ENCODE measurements at regions not wholly inside any gene's neighbourhood (a gene's known extent, or its start where the extent isn't known, plus 50 kb on each side); places are given as distances from the start of the nearest gene placed in this dataset.
"Not testable (repeated sequence)": the region's sequence is repeated elsewhere in the genome, so short reads cannot be mapped to it uniquely, and the experiment has no call there.

DNA sequence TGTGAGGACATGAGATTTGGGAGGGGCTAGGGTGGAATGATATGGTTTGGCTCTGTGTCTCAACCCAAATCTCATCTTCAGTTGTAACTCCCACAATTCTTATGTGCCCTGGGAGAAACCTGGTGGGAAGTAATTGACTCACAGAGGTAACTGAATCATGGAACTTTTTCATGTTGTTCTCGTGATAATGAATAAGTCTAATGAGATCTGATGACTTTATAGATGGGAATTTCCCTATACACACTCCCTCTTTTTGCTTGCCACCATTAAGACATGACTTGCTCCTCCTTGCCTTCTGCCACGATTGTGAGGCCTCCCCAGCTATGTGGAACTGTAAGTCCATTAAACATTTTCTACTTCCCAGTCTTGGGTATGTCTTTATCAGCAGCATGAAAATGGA lies 253.2 kb upstream of the GK2 start:
- no peak for DNase-seq

DNA sequence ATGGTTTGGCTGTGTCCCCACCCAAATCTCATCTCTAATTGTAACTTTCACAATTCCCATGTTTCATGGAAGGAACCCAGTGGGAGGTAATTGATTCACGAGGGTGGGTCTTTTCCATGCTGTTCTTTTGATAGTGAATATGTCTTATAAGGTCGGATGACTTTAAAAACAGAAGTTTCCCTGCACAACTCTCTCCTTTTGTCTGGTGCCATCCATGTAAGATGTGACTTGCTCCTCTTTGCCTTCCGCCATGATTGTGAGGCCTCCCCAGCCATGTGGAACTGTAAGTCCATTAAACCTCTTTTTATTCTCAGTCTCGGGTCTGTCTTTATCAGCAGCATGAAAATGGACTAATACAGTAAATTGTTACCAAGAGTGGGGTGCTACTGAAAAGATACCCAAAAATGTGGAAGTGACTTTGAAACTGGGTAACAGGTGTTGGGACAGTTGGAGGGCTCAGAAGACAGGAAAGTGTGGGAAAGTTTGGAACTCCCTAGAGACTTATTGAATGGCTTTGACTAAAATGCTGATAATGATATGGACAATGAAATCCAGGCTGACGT lies 251.4 kb upstream of the GK2 start:
- DNase-seq: not testable (repeated sequence)

DNA sequence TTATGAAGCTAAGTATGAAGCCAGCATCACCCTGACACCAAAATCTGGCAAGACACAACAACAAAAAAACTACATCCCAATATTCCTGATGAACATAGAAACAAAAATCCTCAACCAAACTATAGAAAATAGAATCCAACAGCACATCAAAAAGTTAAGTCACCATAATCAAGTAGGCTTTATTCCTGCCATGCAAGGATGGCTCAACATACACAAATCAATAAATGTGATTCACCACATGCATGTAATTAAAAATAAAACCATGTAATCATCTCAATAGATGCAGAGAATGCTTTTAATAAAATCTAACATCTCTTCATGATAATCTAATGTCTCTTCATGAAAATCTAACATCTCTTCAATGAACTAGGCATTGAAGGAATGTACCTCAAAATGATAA lies 249.4 kb upstream of the GK2 start:
- DNase-seq: no peak

DNA sequence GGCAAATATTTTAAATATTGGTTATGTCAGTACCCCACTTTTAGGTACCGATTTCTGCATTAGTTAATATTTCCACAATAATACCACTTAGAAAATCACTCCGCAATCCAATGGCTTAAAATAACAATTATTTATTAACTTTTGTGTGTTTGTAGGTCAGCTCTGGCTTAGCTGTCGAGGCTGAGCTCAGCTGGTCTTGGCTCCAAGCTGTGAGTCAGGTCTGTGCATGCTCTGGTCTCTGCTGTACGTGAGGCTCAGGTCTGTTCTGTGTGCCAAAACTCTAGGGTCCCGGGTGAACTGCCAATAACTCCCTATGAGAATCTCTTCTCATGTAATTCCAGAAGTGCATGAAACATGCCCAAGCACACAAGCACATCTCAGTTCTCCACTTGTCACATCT lies 245.8 kb upstream of the GK2 start:
- DNase-seq: peak; percentile 69

DNA sequence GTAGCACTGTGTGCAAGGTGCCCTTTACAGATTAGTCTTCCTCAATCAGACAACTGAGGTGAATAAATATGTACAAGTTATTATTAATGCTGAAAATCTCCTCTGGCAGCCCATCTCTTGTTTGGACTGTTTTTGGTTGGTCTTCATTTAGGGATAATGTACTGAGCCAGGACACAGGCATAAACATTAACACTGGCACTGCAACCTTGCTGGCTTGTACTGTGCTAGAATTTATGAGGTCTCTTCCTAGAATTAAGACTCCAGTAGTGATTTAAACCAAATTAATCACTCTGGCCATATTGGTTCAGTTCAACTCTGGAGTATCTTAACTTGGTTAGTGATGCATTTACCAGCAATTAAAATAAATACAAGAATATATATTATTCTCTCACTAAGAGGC lies 244.7 kb upstream of the GK2 start:
- DNase-seq: no peak

DNA sequence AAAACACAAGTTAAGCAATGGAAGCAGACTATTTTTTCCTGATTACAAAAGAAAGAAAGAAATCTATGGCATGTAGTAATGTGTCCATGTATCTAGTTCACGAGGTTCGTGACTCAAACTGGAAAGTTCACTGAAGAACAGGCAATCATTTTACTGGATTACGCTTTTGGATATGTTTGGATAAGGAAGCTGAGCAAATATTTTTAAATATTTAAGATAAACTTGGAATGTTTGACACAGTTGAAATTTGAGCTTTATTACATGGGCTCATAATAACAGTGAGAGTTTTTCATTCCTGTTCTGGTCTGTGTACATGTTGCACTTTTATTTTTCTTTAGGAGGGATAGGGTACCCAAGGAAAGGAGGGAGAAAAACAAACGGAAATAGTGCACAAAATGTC lies 244.2 kb upstream of the GK2 start:
- no peak for DNase-seq

- DNase-seq: peak; percentile 35
Observed at GRCh38 chr4:79651456-79651855, 243.4 kb upstream of the GK2 start.

DNA sequence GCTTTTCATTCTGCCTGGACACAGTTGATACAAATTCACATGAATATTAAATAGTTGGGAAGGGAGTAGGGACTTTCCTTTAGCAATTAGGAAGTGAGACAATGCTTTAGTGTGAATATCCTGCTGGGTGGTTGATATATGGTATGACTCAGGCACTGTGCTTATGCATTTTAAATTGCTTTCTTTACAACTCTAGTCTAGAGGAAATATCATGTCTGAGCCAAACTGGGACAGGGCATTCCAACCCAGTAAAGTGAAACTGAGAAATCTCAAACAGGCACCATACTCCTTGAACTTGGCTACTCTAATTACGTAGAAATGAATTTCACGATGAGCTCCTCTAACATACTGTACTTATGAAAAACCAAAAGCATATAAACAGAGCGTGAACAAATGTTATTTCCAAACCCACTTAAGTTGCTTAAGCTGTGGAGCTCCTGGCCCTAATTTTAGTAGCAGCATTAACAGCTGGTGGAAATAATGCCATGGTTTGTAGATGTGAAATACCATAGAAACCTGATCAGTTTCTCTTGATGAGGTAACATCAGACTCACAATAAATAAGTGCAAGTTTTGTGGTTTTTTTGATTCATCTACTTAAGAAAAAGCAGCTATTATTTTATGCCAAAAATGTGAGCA lies 242.9 kb upstream of the GK2 start:
- peak; percentile 64 for DNase-seq

DNA sequence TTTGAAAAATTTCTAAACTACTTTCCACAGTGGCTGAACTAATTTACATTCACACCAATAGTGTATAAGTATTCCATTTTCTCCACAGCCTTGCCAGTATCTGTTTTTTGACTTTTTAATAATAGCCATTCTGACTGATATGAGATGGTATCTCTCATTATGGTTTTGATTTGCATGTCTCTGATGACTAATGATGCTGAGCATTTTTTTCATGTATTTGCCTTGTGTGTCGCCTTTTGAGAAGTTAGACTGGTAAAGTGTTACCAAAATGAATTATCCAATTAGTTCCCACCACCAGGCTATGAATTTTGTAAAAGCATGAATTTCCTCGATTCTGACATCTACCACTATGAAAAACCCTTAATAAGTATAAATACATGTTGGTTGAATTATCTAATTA lies 242.2 kb upstream of the GK2 start:
- no peak for DNase-seq

DNA sequence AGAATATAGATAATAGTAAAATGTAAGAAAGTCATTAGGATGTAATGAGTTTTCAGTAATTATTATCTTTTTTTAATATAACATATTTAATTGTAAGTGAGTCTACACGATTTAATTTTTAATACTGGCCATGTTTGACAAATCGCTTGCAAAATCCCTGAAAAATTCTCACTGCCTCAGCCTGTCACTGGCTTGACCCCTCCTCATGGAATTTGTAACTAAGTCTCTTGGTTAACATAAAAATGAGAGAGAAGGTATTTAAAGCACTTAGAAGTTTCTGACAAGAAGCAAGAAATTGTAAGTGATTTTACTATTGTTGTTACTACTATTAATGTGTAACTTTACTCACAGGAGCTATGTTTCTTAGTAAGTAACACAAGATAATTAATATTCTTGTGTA lies 237.9 kb upstream of the GK2 start:
- DNase-seq: no peak

GRCh38 chr4:79638735-79639134 lies 230.7 kb upstream of the GK2 start:
- DNase-seq: no peak

- no peak for DNase-seq
Observed at GRCh38 chr4:79636991-79637390, 229.0 kb upstream of the GK2 start.

DNA sequence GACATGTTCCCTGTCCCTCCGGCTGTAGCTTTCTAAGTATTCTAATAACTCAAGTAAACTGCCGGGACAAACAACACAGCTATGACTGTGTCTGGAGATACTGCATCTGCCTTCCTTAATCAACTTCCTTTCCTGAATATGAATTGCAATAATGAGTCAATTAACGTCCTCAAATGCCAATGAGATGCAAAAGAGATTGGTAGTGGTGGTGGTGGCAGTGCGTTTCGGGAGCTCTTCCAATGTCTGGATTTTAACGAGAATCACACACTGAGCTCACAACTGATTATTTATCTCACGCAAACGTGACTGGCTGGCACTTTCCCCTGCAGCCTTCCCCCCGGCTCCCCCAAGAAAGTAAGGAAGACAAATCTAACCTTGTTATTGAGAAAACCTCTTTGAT lies 226.1 kb upstream of the GK2 start:
- no peak for DNase-seq

- DNase-seq: no peak
Observed at GRCh38 chr4:79632114-79632513, 224.1 kb upstream of the GK2 start.

GRCh38 chr4:79626611-79627010 lies 218.6 kb upstream of the GK2 start:
- DNase-seq: no peak

DNA sequence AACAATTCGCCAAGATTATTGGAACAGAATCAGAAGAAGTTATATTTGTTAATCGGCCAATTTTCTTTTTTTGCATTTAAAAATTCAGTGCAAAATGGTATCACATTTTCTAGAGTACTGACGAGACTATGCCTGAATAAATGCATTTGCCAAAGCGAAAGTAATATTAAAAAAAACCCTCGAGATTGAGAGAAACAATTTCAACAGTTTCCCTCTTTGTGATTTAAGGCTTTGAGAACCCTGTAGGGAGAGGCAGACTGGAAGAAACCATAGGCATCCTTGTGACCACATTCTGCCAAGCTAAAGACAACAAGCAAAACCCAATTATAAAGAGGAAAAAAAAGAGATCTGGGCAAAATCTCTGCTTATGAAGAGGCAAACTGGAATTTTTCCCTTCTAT lies 218.1 kb upstream of the GK2 start:
- no peak for DNase-seq

DNA sequence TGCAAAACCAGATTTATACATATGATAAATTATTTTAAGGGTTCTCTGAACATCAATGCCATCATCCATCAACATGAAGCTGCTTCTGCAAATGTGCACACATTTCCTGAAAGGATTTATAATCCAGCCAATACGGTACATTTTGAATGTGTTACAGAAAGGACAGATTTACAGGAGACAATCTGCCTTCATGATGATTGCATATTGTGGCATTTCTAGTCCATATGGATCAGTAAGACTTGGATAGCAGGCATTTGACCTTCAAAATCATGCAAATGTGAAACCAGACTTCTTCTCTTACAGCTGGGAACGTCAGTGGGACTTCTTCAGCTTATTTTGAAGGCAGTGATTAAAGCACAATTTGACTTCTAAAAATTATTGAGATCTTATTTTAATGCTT lies 217.3 kb upstream of the GK2 start:
- DNase-seq: peak; percentile 48

GRCh38 chr4:79623021-79623870 lies 215.2 kb upstream of the GK2 start:
- peak; percentile 90 for DNase-seq

DNA sequence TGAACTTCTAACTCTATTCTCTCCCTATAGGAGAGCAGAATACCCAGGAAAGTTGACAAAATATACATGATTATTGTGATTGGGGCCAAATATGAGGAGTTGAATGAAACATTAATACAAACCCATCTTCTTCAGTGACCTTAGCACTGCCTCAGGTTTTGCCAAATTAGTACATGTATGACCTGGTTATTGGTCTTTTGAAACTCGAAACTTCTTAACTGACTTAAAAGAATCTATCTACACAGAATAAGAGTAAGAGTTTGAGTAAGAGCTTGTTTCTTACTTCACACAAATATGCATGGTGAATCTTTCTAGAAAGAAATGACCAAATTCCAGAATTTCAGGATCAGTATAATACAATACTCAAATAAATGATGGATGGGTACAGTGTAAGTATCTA lies 213.0 kb upstream of the GK2 start:
- DNase-seq: no peak

DNA sequence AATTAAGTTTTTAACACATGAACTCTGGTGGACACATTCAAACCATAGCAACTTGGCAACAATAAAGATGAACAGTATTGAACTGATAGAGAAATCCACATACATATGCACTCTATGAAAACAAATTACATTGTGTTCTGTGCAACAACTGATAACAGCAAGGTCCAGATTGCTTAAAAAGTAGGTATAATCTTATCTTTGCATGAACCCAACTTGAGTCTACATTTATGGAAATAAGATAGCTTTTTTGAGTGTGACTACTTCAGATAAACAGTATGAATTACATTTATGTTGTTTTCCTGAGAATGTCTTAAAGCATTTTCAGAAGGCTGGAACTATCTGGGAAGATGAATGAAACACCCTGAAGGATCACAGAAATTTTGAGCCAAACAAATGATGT lies 212.6 kb upstream of the GK2 start:
- DNase-seq: no peak

DNA sequence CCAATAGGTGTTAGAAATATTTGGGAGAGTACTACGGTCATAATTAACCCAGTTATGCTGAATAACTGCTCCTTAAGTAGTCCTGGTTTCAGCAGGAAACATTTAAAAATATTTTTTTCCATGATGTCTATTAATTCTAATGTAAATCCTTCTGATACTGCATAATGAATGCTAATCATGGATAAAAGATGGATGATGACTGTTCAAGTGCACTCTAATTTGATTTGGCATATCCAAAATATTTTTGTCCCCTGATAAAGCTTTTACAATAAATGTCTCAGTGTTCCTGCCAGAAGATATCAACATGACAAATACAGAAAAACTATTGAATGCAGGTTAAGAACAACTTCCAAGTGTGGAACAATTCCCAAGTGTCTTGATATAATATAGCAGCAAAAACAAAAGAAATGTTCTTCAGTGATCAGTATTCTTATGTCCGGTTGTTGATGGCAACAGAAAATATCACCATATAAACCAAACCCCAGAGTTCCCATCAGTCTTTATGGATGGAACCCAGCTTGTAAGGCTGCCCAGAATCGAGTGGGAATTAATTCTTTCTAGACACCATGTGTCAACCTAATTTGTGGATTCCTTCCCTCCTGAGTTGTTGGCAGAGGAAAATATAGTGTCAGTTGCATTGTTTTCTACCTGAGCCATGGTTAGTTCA lies 205.4 kb upstream of the GK2 start:
- no peak for DNase-seq

DNA sequence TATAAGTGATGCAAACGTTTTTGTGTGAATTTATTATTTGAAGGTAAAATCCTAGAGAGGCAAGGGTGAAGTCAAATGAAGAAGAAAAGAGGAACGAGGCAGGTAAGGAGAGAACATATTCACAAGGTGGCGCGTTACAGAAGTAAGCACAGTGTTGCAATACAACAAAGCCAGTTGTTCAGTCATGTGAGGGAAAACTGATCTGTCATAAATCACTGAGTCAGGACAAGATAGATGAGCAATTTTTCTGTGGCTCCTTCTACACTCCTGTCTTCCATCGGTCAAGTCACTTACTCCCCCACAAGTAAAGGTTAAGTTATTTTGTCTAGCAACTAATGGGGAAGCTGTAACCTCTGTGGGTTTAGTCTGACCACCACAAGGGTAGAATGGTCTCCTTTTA lies 203.0 kb upstream of the GK2 start:
- DNase-seq: no peak

- no peak for DNase-seq
Observed at GRCh38 chr4:79609817-79610216, 201.8 kb upstream of the GK2 start.

DNA sequence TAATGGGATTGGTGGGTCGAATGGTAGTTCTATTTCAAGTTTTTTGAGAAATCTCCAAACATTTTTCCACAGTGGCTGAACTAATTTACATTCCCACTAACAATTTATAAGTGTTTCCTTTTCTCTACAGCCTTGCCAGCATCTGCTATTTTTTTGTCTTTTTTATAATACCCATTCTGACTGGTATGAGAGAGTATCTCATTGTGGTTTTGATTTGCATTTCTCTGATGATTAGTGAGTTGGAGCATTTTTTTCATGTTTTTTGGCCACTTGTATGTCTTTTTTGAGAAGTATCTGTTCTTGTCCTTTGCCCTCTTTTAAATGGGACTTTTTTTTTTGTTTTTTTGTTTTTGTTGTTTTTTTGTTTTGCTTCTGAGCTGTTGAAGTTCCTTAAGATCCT lies 200.0 kb upstream of the GK2 start:
- no peak for DNase-seq

All from DMS 273 treated with DMSO at 0.1 percent for 48 hours (cell line).